ENCODE measurements at regions not wholly inside any gene's neighbourhood (a gene's known extent, or its start where the extent isn't known, plus 50 kb on each side); places are given as distances from the start of the nearest gene placed in this dataset.

DNA sequence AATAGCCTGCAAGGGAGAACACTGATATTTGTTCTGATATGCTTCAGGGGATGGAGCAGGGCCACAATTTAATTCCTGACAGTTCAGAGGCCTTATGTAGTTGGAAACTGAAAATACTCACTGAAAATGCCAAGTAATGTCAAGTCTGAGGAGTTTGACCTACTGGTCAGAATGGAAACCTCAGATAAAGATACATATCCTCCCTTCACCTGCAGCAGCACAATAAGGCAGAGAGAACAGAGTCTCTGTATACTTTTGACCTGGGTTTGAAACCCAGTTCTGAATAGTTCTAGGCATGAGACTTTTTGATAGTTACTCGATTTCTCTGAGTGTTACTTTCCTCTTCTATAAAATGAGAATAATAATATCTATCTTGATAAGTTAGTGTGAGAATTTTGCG, 65.8 kb upstream of the TRPC5 start:
- TF ChIP-seq ZBTB7A (IDR thresholded peaks at IDR 0.05; ENCODE audit: low read depth) (no peak), YY1 (IDR thresholded peaks at IDR 0.05; ENCODE audit: low read depth) (no peak), EP300 (IDR thresholded peaks at IDR 0.05; ENCODE audit: borderline replicate concordance) (no peak), REST (IDR thresholded peaks at IDR 0.05; ENCODE audit: low read depth) (no peak), NFIC (IDR thresholded peaks at IDR 0.05) (no peak), TAF1 (IDR thresholded peaks at IDR 0.05; ENCODE audit: low read depth) (no peak), RAD21 (IDR thresholded peaks at IDR 0.05; ENCODE audit: low read depth) (no peak), MAX (IDR thresholded peaks at IDR 0.05) (no peak), EGR1 (IDR thresholded peaks at IDR 0.05) (no peak), CREB1 (IDR thresholded peaks at IDR 0.05; ENCODE audit: low read depth) (no peak), CEBPB (IDR thresholded peaks at IDR 0.05) (no peak), TCF12 (IDR thresholded peaks at IDR 0.05; ENCODE audit: low read depth) (no peak)
- TF ChIP-seq, protein P1, sequence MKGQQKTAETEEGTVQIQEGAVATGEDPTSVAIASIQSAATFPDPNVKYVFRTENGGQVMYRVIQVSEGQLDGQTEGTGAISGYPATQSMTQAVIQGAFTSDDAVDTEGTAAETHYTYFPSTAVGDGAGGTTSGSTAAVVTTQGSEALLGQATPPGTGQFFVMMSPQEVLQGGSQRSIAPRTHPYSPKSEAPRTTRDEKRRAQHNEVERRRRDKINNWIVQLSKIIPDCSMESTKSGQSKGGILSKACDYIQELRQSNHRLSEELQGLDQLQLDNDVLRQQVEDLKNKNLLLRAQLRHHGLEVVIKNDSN (IDR thresholded peaks at IDR 0.05) = no peak

Measured in Ishikawa (cell line).